HUDEP-2 (cell line): ENCODE measurements at regions not wholly inside any gene's neighbourhood (a gene's known extent, or its start where the extent isn't known, plus 50 kb on each side); places are given as distances from the start of the nearest gene placed in this dataset.
"Not testable (repeated sequence)": the region's sequence is repeated elsewhere in the genome, so short reads cannot be mapped to it uniquely, and the experiment has no call there.

ENCODE experiments used
- DNase-seq, 76 experiments: peaks; one replicate each; lab custom pipeline; 2025; ENCODE audit not compliant: unreplicated experiment in 76 of 76; lab: John Stamatoyannopoulos, UW

DNA sequence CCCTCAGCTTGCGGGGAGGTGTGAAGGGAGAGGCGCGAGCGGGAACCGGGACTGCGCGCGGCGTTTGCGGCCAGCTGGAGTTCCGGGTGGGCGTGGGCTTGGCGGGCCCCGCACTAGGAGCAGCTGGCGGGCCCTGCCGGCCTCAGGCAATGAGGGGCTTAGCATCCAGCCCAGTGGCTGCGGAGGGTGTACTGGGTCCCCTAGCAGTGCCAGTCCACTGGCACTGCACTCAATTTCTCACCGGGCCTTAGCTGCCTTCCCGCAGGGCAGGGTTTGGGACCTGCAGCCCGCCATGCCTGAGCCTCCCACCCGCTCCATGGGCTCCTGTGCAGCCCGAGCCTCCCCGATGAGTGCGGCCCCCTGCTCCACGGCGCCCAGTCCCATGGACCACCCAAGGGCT is 163.5 kb upstream of the PTCH1 start:
- DNase-seq: not testable (repeated sequence)

DNA sequence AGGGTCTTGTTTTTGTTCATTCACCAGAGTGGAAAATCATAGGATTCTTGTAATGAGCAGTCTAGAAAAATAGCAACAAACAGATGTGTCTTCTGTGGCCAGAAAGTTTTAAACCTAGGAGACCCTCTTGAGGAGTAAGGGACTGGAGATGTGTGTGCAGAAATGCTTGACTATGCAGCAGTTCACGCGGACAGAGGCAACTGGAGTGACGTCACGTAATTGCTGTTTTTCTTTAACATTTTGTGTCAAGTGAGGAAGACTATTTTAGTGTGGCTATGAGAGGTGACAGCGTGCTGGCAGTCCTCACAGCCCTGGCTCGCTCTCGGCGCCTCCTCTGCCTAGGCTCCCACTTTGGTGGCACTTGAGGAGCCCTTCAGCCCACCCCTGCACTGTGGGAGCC is 163.1 kb upstream of the PTCH1 start:
- no peak for DNase-seq

- no peak for DNase-seq
Measured at GRCh38 chr9:95678759-95679158, 162.0 kb upstream of the PTCH1 start.

DNA sequence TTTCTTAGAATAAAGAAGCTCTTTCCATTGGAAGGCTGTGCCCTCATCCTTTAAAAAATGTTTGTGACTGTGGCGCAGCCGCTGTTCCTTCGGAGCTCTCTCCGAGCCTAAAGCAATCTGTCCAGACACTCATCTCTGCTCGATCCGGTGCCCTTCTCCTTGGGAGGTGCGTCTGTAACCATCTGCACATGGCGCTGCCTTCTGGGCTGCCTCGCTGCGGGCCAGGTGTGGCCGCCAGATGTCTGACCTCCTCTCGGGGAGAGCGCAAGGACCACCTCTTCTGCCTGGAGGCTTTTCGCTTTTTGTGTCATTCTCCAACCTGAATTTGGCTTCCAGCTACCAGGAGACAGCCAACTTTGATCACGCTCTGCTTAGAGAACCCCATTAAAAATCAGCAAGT is 153.4 kb upstream of the PTCH1 start:
- DNase-seq: no peak

GRCh38 chr9:95669253-95669652 is 152.5 kb upstream of the PTCH1 start:
- DNase-seq: no peak

GRCh38 chr9:95667789-95668188 is 151.0 kb upstream of the PTCH1 start:
- no peak for DNase-seq

GRCh38 chr9:95666785-95667155 is 150.0 kb upstream of the PTCH1 start:
- no peak for DNase-seq

DNA sequence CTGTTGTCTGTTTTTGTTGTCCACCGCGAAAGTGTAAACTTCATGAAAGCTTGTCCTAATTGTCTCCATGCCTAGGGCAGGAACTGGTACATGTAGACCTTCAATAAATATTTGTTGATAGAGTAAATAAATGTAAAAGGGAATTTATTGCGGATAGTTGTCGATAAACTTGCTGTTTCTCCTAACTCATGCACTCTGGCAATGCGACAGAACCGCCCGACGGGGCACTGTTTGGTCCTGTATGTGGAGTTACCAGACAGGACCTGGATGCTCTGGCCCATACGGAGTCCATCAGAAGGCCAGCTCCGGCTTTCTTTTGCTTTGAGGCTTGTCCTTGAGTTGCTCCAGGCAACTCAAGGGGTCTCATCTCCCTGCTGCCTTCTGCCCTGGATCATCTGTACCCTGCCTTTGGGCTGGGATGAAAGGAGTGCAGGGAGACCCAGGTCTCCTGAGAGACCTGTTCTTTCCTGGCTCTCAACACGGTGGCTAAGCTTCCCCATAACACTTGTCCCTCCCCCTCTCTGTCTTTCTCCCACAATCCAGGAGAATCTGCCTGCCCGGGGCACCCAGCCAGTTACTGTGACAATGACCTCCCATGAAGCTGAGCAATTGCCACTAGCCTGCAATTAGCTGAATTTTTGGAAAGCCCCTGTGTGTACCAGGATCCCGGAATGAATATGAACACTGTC is 149.5 kb upstream of the PTCH1 start:
- DNase-seq: no peak

DNA sequence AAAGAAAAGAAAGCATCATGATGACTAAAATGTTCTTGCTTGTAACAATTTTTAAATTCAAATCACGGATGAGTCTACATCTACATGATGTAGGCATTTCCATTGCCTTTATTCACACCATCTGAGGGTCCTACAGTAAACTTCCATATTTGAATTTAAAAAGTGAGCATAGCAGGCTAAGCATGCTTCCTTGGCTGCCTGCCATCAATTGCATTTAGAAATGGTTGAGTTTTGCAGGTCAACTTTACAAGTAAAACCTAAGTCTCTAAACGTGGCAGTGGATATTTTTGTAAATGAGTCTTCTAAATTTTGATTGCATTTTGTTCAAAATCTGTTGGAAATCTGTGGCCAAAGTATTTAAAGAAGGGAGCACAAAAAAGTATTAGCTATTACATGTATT is 136.5 kb upstream of the PTCH1 start:
- DNase-seq: no peak

DNA sequence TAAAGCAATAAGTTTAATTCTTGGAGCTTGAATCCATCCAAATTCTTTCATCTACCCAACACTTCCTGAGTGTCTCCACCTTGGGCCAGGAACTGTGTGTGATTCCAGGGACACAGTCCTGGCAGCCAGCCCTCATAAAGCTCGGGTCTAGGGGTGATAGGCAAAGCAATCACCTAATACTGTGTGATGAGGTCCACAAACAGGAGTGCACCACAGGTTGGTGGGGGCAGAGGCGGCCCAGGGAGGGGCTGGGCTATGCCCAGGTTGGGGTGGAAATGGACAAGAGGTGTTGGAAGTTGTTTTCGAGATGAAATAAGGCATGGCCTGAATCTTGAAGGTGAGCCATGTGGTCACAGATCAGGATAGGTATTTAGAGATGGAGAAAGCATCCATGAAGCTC is 133.9 kb upstream of the PTCH1 start:
- DNase-seq: no peak

GRCh38 chr9:95649801-95650213 is 133.0 kb upstream of the PTCH1 start:
- DNase-seq: no peak

- DNase-seq: no peak
Measured at GRCh38 chr9:95648225-95648624, 131.5 kb upstream of the PTCH1 start.

- no peak for DNase-seq
Measured at GRCh38 chr9:95645992-95646391, 129.2 kb upstream of the PTCH1 start.

GRCh38 chr9:95645579-95645978 is 128.8 kb upstream of the PTCH1 start:
- DNase-seq: no peak

DNA sequence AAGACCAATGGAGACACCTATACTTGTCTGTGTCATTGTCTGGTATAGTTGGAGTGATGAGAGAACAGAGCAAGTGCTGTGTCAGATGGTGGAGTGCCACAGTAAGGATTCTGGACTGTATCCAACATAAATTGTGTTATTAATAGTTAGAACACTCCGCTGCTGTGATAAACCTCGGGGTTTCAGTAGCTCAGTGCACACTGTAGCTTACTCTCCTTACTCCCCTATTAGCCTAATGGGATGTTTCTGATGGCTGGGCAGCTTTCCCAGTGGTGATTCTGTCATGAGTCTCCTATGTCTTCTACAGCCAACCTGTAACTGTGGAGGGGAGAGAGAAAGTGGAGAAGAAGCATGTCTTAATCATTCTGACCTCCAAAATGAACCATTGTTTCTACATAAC is 127.6 kb upstream of the PTCH1 start:
- DNase-seq: no peak

DNA sequence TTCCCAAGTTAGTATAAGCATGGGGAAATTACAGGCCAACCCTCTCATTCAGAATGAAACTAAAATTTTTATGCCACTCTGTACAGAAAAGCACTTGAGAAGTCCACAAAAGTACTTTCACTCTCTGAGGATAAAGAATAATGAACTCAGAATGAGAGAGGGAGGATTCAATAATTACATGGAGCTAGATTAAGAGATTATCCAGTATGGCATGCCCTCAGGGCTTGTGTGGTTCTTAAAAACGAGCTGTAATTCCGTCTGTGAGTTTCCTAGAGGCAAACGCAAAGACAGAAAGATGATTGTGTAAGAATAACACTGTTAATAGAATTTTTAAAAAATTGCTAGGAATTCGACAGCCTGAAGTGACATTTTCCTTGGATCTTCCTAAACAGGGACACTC is 126.8 kb upstream of the PTCH1 start:
- DNase-seq: no peak

DNA sequence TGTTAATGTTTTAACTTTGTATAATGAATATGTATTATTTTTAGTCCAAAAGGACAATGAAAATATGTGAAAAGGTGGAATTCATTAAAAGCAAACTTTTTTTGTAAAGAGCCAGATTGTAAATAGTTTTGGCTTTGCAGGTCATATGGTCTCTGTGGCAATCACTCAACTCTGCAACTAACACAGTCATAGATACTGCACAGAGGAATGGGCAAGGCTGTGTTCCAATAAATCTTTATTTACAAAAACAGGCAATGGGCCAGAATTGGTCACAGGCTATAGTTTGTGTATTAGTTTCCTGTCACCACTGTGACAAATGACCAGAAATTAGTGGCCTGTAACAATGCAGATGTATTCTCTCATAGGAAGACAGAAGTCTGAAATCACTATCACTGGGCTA is 125.4 kb upstream of the PTCH1 start:
- DNase-seq: no peak

DNA sequence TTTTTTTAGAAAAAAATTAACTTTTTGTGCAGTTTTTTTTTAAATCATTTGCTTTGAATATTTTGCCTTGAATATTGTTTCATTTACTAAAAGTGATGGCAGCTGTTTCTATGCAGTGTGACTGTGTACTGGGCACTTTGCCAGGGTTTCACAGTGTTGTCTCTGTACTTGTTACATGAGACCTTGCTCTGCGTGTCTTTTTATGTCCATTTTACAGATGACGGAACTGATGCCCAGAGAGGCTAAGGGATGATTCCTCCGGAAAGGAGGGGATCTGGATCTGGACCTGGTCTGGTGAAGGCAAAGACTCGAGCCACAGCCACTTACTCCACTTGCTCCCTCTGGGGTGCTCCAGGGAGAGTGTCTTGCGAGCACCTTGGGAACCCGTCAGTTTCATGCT is 124.8 kb upstream of the PTCH1 start:
- peak in 2 of 76 experiments; percentile 1 to 20 for DNase-seq

GRCh38 chr9:95640336-95640735 is 123.6 kb upstream of the PTCH1 start:
- no peak for DNase-seq

GRCh38 chr9:95635986-95636671 is 119.4 kb upstream of the PTCH1 start:
- DNase-seq: no peak

DNA sequence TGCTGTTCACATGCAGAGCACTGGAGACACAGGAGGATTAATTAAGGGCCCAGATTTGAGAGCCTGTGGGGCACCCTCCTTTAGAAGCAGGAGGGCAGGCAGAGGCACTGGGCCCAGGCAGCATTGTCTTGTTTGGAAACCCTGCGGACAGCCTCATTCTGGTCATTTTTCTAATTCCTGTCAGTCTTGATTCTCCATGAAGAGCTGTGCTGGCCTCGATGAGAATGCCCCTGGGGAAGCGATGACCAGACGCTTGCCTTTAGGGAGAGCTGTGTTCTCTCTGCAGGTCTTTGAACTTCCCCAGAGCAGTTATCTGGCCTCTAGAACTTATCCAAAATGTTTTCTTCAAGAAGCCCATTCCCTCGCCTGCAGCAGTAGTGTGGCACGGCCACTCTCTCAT is 117.8 kb upstream of the PTCH1 start:
- DNase-seq: no peak

GRCh38 chr9:95634114-95634513 is 117.3 kb upstream of the PTCH1 start:
- no peak for DNase-seq

- DNase-seq: no peak
Measured at GRCh38 chr9:95629585-95629984, 112.8 kb upstream of the PTCH1 start.
